GM18867 (cell line): ENCODE measurements at regions not wholly inside any gene's neighbourhood (a gene's known extent, or its start where the extent isn't known, plus 50 kb on each side); places are given as distances from the start of the nearest gene placed in this dataset.
A peak's percentile ranks its signal among the peaks of the same experiment; 100 is the strongest.

ENCODE experiments used
- ATAC-seq: cut with Tn5 transposase; IDR thresholded peaks from one replicate; pipeline ENCODE4 v1.9.1; 2021; ENCODE audit warnings: mild to moderate bottlenecking, moderate library complexity; ENCODE audit not compliant: unreplicated experiment

- no peak for ATAC-seq
Observed at GRCh38 chr14:85978582-85979250, 448.8 kb downstream of the FLRT2 start.

DNA sequence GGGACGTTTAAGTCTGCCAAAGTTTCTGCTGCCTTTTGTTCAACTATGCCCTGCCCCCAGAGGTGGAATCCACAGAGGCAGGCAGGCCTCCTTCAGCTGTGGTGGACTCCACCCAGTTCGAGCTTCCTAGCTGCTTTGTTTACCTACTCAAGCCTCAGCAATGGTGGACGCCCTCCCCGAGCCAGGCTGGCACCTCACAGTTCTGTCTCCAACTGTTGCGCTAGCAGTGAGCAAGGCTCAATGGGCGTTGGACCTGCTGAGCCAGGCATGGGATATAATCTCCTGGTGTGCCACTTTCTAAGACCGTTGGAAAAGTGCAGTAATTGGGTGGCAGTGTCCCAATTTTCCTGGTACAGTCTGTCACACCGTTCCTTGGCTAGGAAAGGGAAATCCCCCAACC lies 444.7 kb downstream of the FLRT2 start:
- ATAC-seq, result no peak

- no peak for ATAC-seq
Observed at GRCh38 chr14:85963486-85963885, 433.5 kb downstream of the FLRT2 start.

- ATAC-seq, result no peak
Observed at GRCh38 chr14:85960756-85961155, 430.8 kb downstream of the FLRT2 start.

DNA sequence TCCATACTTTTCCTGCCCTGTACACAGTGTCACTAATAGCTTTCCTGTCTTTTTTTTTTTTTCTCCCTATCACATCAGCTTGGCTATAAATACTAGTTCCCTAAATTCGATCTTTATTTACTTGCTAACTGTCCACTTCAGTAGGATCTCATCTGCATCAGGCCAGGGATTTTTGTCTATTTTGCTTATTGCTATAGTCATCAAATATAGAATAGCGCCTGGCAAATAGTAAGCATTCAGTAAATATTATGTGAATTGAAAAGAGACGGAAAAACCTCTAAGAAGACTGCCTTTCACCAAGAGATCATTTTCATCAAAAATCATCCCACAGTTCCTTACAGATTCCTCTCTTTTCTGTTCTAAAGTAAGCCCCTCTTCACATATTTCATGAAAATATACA lies 429.1 kb downstream of the FLRT2 start:
- no peak for ATAC-seq

GRCh38 chr14:85958069-85958468 lies 428.1 kb downstream of the FLRT2 start:
- no peak for ATAC-seq

- no peak for ATAC-seq
Observed at GRCh38 chr14:85953265-85953664, 423.3 kb downstream of the FLRT2 start.

GRCh38 chr14:85948153-85948552 lies 418.2 kb downstream of the FLRT2 start:
- no peak for ATAC-seq

GRCh38 chr14:85947461-85948139 lies 417.7 kb downstream of the FLRT2 start:
- ATAC-seq, result no peak

DNA sequence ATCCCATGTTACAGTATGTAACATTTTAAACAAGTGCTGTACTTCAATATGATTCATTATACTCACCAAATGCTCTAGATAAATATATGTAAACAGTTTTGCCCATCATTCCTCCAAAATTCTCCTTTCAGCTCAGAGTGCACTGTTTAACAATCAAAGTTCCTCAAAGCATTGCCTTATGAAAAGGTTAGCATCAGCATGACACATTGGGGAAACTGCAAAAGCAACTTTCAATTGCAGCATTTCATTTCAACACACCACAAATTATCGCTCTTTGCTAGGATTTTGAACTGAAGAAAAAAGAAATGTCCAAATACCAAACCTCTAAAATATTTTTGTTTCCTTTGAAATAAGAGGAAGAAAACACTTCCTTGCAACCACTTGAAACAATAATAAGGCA lies 413.2 kb downstream of the FLRT2 start:
- no peak for ATAC-seq

DNA sequence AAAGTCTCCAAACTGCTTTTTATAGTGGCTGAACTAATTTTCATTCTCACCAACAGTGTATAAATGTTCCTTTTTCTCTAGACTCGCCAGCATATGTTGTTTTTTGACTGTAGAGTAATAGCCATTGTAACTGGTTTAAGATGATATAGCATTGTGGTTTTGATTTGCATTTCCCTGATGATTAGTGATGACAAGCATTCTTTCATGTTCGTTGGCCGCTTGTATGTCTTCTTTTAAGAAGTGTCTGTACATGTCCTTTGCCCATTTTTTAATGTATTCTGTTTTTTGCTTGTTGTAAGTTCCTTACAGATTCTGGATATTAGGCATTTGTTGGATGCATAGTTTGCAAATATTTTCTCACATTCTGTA lies 404.9 kb downstream of the FLRT2 start:
- peak; percentile 57 for ATAC-seq

DNA sequence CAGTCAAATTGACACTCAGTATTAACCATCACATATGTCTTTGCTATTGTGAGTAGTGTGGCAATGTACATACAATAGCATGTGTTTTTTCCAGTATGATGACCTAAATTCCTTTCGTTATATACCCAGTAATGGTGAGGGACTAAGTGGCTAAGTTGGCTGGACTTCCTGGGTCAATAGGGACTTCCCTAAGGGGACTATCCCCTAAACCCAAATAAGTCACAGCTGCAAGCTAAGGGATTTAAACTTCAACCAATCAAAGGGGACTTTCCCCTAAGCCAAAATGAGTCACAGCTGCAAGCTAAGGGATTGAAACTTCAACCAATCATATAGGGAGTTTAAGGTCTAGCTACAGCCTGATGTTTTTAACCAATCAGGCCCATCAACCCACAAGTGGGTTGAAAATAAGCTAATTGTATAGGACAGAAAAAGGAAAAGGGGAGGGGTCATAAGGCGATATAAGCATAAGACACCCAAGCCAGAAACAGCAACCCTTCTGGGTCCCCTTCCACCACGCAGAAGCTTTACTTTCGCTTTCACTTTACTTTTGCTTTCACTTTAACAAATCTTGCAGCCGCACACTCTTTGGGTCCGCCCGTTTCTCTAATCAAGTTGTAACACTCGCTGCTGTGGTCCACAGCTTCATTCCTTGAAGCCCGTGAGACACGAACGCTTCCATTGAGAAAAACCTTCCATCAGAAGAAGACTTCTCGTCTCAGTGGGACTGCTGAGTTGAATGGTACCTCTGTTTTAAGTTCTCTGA lies 404.4 kb downstream of the FLRT2 start:
- ATAC-seq, result peak; percentile 91

- no peak for ATAC-seq
Observed at GRCh38 chr14:85921241-85921640, 391.3 kb downstream of the FLRT2 start.

- no peak for ATAC-seq
Observed at GRCh38 chr14:85917716-85918115, 387.8 kb downstream of the FLRT2 start.

DNA sequence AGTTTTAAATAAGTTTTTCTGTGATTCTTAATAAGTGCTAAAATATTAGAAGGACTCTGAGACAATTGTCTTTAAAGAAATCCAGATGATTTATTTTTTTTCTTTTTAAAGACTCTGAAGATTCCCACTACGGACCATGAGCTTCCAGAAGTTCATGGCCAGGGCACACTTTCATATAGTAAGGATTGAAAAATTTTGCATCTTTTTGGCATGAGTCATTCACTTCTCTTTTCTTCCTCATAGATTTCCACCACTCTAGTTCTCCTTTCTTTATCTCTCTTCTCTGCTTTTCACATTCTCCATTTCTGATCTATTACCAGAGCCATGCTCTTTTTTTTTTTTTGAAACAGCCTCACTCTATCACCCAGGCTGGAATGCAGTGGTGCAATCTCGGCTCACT lies 385.8 kb downstream of the FLRT2 start:
- ATAC-seq, result no peak

DNA sequence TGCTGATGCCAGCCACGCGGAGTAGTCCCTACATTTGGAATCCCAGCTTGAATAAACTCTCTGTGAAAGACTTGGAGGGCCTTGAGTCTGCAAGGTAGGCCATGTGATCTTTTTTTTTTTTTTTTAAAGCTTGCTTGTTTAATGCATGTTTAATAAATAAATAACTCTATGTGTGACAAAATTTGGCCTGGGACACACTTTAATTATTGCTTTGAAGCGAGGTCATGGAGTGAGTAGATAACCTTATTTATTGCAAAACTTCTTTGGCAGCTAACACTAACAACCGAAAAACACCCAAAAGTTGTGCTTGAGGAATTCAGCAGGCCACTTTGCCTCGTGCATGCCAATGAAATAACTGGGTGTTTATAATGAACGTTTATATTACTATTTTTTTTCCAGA lies 382.2 kb downstream of the FLRT2 start:
- no peak for ATAC-seq

GRCh38 chr14:85911044-85911443 lies 381.1 kb downstream of the FLRT2 start:
- no peak for ATAC-seq

- ATAC-seq, result no peak
Observed at GRCh38 chr14:85909581-85909980, 379.6 kb downstream of the FLRT2 start.

DNA sequence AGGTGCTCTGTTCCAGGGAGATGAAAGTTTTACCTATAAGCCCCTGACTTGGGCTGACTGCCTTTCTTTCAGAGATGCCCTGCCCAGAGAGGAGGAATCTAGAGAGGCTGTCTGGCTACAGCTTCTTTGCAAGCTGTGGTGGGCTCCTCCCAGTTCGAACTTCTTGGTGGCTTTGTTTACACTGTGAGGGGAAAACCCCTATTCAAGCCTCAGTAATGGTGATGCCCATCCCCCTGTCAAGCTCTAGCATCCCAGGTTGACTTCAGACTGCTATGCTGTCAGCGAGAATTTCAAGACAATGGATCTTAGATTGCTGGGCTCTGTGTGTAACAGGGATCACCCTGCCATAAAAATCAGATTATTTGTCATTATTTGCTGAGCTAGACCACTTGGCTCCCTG lies 377.6 kb downstream of the FLRT2 start:
- ATAC-seq, result no peak

- no peak for ATAC-seq
Observed at GRCh38 chr14:85897808-85898207, 367.9 kb downstream of the FLRT2 start.

DNA sequence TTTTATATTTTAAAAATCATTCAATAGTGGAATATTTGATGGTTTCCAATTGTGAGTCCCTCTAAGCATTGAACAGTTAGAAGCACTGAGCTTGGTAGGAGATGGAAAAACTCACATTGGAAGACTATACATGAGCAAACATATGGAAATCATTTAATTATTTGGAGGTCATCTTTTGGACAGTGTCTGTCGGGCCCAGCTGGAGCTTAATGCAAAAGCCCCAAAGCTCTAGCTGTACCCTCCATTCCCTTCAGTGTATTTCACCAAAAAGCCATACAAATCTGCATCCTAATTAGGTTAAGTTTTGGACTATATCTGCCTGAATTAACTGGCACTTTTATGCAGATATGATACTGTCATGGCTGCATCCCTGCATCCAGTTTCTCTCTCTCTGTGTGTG lies 365.7 kb downstream of the FLRT2 start:
- ATAC-seq, result no peak

DNA sequence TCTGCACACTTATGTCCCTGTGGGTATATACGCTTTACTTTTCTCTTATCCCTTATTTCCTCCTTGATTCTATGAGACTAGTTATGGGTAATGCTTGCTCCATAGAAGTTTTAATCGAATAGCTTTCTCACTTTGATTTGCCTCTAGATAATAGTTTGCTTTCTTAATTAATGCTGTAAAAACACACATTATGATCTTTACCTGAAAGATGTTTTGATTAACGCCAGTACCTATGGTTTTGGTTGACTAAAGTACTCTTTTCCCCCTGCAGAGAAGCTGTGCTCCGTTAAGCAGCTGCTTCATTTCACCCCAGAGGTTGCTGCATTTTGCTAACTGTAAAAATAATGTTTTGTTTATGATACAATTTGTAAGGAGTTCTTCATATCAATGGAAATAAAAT lies 362.3 kb downstream of the FLRT2 start:
- ATAC-seq, result no peak
